SU-DHL-6 (cell line): ENCODE measurements at regions not wholly inside any gene's neighbourhood (a gene's known extent, or its start where the extent isn't known, plus 50 kb on each side); places are given as distances from the start of the nearest gene placed in this dataset.
A peak's percentile ranks its signal among the peaks of the same experiment; 100 is the strongest.

Experiments
- H2AFZ ChIP-seq: fragments of 200-600 bp; sonication (generic); 2 replicates; pipeline ENCODE4 v1.6.1; 2014; ENCODE audit warnings: low read depth, mild to moderate bottlenecking, moderate library complexity, mixed read lengths, antibody characterized with exemption, low read length; ENCODE audit not compliant: severe bottlenecking
- H3F3A ChIP-seq: fragments of 200-600 bp; shearing (Covaris generic); 2 replicates; pipeline ENCODE4 v1.6.0; 2016; ENCODE audit warnings: antibody characterized with exemption, mild to moderate bottlenecking; ENCODE audit not compliant: insufficient read depth
- H3K27ac ChIP-seq: fragments of 200-600 bp; sonication (generic); 2 replicates; pipeline ENCODE4 v1.5.1; 2016; ENCODE audit warnings: low read depth, mild to moderate bottlenecking, low read length, moderate library complexity, mixed read lengths
- H3K27me3 ChIP-seq: fragments of 200-600 bp; sonication (generic), shearing (Covaris generic); 2 replicates; pipeline ENCODE4 v1.6.0; 2014; ENCODE audit warnings: mild to moderate bottlenecking, low read length
- H3K36me3 ChIP-seq: fragments of 200-600 bp; sonication (generic); 2 replicates; pipeline ENCODE4 v1.6.1; 2014; ENCODE audit warnings: mild to moderate bottlenecking, low read length, mixed read lengths
- H3K4me2 ChIP-seq: fragments of 300-600, 200-600 bp; shearing (Covaris generic), sonication (generic); 2 replicates; pipeline ENCODE4 v1.6.0; 2014; ENCODE audit warnings: low read length, low read depth, mild to moderate bottlenecking; ENCODE audit not compliant: poor library complexity, severe bottlenecking
- H3K4me3 ChIP-seq: fragments of 200-600 bp; sonication (generic); 2 replicates; pipeline ENCODE4 v1.5.1; 2014; ENCODE audit warnings: antibody characterized with exemption, low read length, mild to moderate bottlenecking, mixed read lengths; ENCODE audit not compliant: insufficient read depth, poor library complexity, severe bottlenecking
- H3K79me2 ChIP-seq: fragments of 200-600 bp; sonication (generic); 2 replicates; pipeline ENCODE4 v1.6.1; 2014; ENCODE audit warnings: mild to moderate bottlenecking, low read length, moderate library complexity; ENCODE audit not compliant: insufficient read depth
- H3K9ac ChIP-seq: fragments of 200-600 bp; sonication (generic); 2 replicates; pipeline ENCODE4 v1.7.0; 2014; ENCODE audit warnings: mild to moderate bottlenecking, low read length
- H3K9me2 ChIP-seq: fragments of 200-600 bp; sonication (generic); replicated peaks from 2 replicates; pipeline ENCODE4 v1.6.1; 2014; ENCODE audit warnings: low read length; ENCODE audit not compliant: insufficient read depth
- H3K9me3 ChIP-seq: fragments of 200-600 bp; sonication (generic); 2 replicates; pipeline ENCODE4 v1.6.1; 2014; ENCODE audit warnings: low read length, mixed read lengths; ENCODE audit not compliant: insufficient read depth
- H4K20me1 ChIP-seq: fragments of 200-600 bp; sonication (generic); 2 replicates; pipeline ENCODE4 v1.6.1; 2014; ENCODE audit warnings: low read depth, mild to moderate bottlenecking, antibody characterized with exemption, low read length, moderate library complexity, mixed read lengths
- CTCF ChIP-seq: fragments of 200-600 bp; sonication (generic); IDR thresholded peaks from one replicate; pipeline ENCODE4 v1.5.1; 2017; ENCODE audit warnings: antibody characterized with exemption, mild to moderate bottlenecking, low read length, moderate library complexity; ENCODE audit not compliant: insufficient read depth, poor library complexity, severe bottlenecking
- EZH2phosphoT487 ChIP-seq: fragments of 200-600 bp; sonication (generic), shearing (Covaris generic); conservative IDR thresholded peaks from 2 replicates; pipeline ENCODE4 v1.6.1; 2018; ENCODE audit warnings: mild to moderate bottlenecking, antibody characterized with exemption, low read length, moderate library complexity, mixed read lengths

GRCh38 chr16:85420501-85421337 is 192.4 kb upstream of the GSE1 start:
- Histone ChIP-seq H3K79me2 (no peaks in the 10 kb centered on the region), H3K4me2 (no peak overlapping the region), H3K9me3 (no peaks in the 10 kb centered on the region), H2AFZ (no peak overlapping the region), H3K27ac (no peak overlapping the region), H3K9ac (no peak overlapping the region), H3F3A (no peaks in the 10 kb centered on the region), H3K36me3 (no peaks in the 10 kb centered on the region), H3K9me2 (no peaks in the 10 kb centered on the region), H3K27me3 (no peaks in the 10 kb centered on the region), H4K20me1 (no peaks in the 10 kb centered on the region), H3K4me3 (no peak overlapping the region)
- no peak for TF ChIP-seq EZH2phosphoT487
- peak; percentile 99 for TF ChIP-seq CTCF

- Histone ChIP-seq H2AFZ (no peak overlapping the region), H3K9me2 (no peaks in the 10 kb centered on the region), H3K27me3 (no peaks in the 10 kb centered on the region), H3K9me3 (no peaks in the 10 kb centered on the region), H3K4me2 (no peak overlapping the region), H3K36me3 (no peaks in the 10 kb centered on the region), H3K27ac (no peak overlapping the region), H3K79me2 (no peaks in the 10 kb centered on the region), H4K20me1 (no peaks in the 10 kb centered on the region), H3K9ac (no peak overlapping the region), H3K4me3 (no peak overlapping the region), H3F3A (no peaks in the 10 kb centered on the region)
- TF ChIP-seq CTCF (no peak), EZH2phosphoT487 (no peak)
Observed at GRCh38 chr16:85421338-85422195, 191.6 kb upstream of the GSE1 start.

GRCh38 chr16:85422196-85422631 is 190.9 kb upstream of the GSE1 start:
- TF ChIP-seq CTCF (no peak), EZH2phosphoT487 (no peak)
- Histone ChIP-seq H3K79me2 (no peaks in the 10 kb centered on the region), H3K27me3 (no peaks in the 10 kb centered on the region), H4K20me1 (no peaks in the 10 kb centered on the region), H3K4me3 (no peak overlapping the region), H3K4me2 (no peak overlapping the region), H3K36me3 (no peaks in the 10 kb centered on the region), H3K27ac (no peak overlapping the region), H3F3A (no peaks in the 10 kb centered on the region), H3K9me2 (no peaks in the 10 kb centered on the region), H3K9ac (no peak overlapping the region), H2AFZ (no peak overlapping the region), H3K9me3 (no peaks in the 10 kb centered on the region)
